GM18517 (cell line): ENCODE measurements at regions not wholly inside any gene's neighbourhood (a gene's known extent, or its start where the extent isn't known, plus 50 kb on each side); places are given as distances from the start of the nearest gene placed in this dataset.
"Not testable (repeated sequence)": the region's sequence is repeated elsewhere in the genome, so short reads cannot be mapped to it uniquely, and the experiment has no call there.

Source experiments
- ATAC-seq: cut with Tn5 transposase; IDR thresholded peaks from one replicate; pipeline ENCODE4 v1.9.1; 2021; ENCODE audit warnings: mild to moderate bottlenecking, moderate library complexity; ENCODE audit not compliant: unreplicated experiment

DNA sequence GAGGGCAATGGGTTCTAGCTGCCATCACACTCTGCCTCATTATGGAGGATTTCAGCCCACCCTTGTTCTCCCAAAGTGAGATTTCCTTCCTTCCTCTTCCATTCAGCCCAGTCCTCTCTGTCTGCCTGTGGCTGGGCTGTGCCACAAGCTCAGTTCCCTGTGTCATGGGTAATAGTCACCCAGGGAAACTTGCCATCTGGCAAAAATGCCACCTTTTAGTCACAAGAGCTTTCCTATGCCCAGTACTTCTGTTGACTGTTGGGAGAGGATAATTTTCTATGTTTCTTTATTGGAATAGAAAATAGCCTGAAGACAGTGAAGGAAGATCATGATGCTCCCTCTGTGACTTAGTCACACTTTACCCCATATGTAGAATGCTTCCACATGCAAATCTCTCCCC is 71.4 kb downstream of the TLR4 start:
- ATAC-seq = no peak

DNA sequence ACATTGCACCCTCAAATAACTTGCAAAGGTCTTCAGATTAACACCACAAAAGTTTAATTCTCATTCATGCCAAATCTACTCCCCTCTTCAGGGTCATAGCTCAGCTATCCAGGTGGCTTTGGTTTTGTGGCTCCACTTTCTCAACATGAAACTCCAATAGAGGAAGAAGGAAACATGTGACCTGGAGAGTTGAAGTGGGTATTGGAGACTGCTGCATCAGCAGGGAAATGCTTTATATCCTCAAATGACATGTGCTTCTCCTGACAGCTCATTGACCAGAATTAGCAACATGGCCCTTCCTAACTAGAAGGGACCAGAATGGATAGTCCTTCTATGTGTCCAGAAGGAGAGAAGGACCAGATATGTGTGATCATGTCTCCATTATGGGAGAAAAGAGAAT is 73.6 kb downstream of the TLR4 start:
- ATAC-seq = peak; percentile 59

DNA sequence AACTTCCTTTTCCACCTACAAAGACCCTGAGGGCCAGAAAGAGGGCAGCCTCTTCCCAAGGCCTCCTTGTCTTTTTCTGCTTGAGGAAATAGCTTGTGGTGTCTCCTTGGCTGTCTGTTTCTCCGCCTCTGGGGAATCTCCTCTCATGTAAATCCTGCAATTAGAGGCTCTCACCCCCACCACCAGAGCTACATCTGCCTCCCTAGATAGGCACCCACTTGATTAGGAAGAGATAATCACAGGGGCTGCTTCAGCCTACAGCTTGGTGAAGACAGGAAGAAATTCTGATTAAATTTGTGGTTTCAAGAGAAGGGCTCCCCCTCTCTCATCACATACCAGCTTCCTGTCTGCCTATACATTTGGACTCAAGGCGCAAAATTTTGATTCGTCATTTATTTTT is 75.6 kb downstream of the TLR4 start:
- no peak for ATAC-seq

DNA sequence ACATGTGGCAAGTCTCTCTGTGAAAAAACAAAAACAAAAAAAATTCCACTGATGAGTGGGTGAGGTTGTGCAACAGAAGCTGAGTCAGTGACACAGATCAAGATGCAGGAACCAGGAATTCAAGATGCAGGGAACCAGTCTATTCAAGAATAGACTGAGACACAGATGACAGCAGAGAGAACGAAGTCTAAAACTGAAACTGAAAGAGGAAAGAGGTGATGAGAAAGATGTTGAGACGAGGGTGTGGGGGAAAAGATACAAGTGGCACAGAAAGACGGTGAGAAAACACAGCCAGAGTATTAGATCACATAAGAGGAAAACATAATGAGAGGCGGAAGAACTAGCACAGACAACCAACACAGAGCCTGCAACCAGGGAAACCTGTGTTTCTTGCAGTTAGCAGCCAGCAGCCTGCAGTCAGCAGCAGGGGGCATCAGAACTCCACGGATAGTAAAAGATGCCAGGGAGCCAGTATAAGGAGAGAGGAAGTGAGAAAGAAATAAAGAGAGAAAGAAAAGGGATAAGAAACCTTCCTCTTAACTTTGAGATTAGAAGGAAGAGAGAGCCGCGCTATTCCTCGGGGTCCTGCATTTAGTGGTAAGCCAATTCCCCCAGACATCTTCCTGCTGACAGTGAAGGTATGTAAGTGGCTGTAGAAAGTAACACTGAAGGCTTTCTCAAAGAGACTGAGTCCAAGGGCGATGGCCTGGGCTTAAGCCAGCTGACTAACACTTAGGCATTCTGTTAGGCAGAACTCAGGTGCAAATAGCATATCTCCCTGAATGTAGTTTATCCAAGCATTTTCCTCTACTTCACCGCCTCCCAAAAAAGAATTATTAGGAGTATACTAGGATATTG is 79.0 kb downstream of the TLR4 start:
- ATAC-seq = peak; percentile 81

DNA sequence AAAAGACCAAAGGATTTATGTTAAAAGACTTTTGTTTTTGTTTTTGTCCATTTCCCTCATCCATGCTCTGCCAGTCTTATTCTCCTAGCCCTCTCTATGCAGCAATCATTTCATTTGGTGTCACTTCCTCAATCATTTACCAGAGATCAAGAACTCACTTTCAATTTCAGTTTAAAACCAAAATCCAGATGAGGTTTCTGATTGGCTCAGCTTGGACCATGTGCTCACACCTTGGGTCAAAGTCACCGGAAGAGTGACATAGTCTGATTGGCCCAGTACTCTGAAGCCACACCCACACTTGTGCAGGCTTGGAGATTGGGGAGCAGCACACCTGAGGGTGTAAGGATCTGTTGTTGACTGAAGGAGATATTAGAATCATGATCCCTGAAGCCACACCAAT is 79.6 kb downstream of the TLR4 start:
- peak; percentile 83 for ATAC-seq

DNA sequence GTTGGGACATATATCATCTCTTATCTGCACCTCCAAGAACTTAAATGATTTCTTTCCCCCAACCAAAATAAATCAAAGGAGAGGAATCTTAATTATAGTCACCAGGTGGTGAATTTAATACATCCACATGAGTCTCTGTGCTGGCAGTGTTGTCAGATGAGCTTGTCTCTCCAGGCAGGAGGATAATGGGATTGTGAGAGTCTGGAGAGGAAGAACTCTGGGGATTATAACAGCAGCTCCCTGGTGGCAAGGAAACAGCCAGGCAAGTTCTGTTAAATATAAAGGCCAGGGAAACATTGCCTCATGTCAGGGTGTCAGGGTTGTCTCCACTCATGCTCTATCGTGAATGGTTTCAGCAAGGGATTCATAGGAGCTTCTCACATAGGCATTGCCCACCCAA is 80.8 kb downstream of the TLR4 start:
- ATAC-seq = no peak

DNA sequence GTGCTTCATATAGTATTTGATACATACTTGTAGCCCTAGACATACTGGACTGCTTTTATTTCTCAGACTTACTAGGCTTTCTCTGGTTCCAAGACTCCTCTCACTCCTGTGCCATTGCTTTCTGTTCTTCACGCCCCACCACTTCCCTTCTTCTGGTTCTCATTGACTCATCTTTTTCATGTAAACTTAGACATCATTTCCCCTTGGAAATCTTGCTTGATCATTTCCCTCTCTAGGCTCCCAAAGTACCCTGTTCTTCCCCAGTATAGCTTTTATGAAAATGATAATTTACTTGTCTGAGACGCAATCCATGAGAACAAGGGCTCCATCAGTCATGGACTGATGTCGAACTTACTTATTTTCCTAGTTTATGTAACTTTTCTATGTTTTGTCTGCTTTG is 83.5 kb downstream of the TLR4 start:
- no peak for ATAC-seq

DNA sequence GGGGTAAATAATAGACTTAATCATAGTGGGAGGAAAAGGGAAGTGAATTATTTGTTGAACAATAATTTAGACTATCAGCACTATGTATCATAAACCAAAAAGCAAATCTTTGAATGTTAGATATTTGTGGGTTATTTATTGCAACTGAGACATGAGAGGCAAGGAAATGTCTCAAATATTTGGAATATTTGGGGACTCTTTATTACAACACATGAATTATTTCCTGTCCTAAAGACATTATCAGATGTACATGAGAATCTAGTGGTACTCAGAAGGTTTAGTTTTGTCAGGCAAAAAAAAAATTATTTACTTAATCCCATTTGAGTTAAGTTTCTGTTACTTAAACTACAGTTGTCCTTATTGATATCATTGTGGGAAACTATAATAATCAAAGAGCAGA is 91.1 kb downstream of the TLR4 start:
- ATAC-seq = no peak

DNA sequence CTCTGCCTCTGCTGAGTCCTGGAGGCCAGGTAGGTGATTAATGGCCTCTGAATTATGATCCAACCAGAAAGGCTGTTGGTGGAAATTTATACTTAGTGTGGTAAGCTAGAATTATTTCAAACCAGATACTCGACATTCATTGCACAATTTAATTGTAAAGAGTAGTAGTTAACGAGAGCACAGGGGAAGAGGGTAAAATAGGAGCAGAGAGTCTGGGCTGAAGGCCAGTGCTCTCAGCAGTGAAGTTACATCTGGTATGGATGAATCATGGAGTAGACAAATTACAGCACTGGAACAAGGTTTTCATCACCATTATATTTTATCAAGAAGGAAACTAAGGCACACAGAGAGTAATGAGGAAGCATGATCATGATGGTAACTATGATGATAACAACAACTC is 92.5 kb downstream of the TLR4 start:
- no peak for ATAC-seq

DNA sequence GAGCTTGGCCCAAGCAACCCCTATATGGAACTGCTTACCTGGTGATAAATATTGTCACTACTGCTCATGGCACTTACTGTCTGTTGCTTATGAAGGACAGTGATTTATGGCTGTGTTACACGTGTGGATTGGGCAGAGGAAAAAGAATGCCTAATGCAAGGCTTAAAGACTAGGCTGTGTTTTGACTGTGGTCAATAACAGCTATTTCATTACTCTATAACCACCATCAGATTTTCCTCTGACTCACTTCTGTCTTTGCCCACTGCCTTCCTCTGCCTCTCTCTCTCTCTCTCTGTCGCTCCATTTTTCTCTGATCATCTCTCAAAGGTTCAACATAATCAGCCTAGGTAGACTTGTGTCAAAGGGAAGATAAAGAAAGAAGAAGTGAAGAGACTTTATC is 96.2 kb downstream of the TLR4 start:
- no peak for ATAC-seq

DNA sequence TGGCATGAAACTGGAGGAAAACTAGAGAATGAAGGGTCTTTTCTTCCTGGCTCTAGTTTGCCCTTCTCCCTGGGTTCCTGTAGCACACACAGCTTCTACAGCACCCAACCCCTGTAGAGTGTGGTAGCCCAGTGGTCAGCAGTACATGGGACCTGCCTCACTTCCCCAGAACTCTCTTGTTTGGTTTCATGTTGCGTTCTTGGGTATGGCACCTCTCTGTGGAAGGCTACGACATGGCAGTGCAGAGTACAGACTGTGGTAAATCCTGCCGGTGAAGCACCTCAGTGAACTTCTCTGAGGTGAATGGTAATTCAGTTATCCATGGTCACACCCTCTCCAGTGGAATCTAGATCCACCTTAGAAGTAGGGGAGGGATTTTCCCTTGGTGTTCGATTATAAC is 105.5 kb downstream of the TLR4 start:
- ATAC-seq = no peak

DNA sequence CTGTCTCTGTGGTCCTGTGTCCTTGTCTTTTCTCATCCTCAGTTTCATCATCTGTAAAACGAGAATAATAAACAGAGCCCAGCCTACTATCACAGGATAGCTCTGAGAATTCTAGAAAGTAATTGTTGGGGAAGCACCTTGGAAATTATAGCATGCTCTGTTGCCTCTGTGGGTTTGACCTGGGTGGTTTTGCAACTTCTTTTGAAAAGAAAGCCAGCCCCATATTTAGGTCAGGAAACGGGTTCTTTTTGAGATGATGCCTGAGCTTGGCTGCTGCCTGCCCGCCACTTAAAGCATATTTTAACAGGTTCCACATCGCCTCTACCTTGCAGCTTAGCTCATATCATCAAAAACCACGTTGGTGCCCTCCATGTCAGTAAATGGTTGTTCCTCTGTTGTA is 111.1 kb downstream of the TLR4 start:
- no peak for ATAC-seq

DNA sequence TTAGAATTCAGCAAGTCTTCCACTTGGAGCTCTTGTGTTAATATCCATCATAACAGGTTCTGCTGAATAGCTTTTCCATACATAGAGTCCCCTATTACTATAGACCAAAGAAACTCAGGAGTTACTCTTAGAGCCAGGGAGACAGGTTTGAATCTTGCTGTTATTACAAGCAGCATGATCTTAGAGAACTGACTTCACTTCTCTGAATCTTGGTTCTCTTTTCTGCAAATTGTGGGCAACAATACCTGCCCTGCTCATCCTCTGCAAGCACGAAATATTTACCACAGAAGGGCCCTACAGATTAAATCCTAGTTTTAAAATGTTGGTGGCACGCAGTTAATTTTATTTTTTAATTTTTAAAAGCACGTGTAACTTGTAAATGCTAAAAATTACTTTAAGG is 111.7 kb downstream of the TLR4 start:
- no peak for ATAC-seq

DNA sequence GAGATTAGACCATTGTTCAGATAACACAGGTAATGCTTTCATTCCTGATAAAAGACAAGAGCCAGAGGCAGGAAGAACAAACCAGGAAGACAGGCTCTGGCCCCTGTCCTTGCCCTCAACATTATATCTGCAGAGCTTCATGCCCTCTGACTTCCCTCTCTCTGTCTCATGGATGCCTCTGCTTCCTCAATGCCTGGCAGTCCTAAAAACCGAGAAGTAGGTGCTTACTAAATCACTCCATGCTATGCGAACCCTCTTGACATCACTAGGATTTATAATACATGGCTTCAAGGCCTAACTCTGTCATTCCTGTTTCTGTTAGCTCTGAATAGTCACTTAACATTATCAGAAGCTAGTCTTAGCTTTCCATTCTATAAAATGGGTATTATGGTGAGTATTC is 117.8 kb downstream of the TLR4 start:
- no peak for ATAC-seq

DNA sequence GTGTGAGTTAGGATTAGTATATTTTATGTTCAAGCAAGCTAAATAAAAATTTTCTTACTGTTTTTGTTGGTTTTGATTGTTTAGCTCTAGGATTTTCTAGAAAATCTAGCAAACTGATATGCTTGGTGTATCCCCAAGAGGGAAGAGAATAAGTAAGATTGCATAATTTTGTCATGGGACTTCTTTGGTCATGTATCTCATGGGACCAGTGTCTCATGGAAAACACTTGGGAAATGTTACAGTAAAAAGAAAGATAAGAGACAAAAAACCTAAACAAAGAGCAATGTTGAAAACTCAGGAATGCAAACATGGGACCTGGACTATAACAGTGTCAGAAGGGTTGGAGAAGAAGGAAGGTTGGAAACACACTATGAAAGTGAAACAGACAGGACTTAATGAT is 119.4 kb downstream of the TLR4 start:
- ATAC-seq = no peak

DNA sequence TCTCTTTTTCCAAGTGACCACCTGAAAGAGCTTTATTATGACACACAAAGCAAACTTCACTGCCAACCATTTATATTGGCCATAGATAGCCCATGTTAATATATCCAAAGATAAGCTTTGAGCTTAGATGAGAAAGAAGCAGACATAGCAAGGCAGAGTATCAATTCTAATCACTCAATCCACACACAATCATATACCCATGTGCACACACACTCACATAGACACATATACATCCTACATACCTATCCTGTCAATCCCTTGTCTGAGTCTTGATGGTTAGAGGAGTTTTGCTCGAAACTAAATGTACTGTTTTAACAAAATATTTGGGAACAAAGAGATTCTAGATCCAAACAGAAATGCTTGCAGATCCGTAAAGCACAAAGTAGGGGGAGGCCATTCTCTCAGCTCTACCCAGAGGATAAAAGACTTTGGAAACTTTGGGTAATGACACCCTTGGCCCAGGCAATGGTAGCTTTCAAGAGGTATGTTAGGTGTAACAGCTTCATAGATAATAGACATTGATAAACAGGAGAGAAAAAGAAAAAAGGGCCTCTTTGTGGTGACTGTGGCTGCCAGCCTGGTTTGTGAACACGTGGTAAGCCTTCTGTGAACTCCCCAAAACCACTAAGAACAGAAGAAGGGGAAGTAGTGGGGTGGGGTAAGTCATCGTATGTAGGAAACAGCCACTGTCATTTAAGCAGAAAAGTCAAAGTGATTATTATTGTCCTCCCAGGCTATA is 121.6 kb downstream of the TLR4 start:
- ATAC-seq = peak; percentile 92

DNA sequence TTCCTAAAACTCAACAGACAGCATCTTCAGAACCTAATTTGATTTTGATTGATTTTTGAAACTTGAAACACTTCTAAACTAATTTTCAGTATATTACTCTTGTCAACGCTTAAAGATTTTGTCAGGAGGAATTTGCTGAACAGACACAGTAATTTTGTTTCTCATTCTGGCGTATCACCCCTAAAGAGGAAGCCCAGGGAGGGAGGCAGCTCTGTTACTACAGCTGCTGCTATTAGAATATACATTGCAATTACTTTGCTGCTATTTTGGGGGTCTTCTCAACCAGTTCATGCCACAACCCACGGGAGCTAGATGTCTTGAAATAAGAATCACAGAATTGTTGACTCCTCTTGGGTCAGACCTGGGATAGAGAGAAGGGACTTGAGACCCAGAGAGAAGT is 122.6 kb downstream of the TLR4 start:
- ATAC-seq = no peak

DNA sequence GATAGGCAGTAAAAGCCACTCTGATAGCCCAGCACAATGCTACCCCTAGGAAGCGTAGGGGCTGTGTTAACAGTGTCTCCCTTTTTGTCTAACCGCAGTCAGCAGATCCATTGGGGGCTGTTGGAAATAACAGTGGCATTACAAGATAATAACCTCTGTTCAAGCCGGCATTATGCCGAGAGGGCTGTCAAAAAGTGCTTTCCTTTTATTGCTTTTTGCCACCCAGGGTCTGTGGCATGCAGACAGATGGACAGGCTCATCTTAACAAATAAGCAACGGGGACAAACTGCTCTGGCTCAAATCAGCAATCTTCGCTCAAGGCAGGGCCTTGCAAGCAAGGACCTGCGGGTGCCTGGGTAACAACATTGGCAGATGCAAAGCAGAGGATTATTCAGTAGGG is 123.3 kb downstream of the TLR4 start:
- no peak for ATAC-seq

DNA sequence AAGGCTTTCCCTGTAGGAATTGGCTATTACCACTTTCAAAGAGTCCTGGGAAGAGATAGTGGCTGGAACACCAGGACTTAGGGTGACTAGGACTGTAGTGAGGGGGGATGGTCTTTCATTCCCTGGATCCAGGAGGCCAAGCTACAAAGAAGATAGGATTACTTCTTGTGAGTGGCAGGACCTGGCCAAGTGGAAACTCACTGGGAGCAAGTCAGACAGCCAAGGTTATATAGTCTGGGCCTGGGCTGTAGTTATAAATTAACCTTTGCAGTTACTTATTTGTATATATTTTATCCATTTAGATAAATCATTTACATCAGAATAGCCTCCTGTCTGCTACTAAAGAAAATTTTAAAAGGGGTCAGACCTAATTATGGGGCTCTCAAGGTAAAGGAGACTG is 124.3 kb downstream of the TLR4 start:
- ATAC-seq = no peak

DNA sequence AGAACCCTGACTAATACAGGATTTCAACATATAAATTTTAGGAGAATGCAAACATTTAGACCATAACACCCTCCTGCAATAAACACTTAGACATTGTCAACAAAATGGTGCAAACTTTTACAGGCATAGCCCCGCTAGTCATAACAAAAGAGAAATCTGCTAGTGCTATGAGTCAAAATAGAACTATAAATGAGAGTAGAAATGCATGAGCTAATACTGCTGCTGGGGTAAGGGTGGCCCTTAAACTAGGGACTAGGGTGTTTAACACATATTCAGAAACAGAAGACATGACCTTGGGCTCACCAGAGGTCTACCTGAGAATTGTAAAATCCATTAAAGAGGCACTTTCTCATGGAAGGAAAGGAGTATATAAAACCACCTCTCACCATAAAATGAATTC is 131.6 kb downstream of the TLR4 start:
- ATAC-seq = peak; percentile 83

DNA sequence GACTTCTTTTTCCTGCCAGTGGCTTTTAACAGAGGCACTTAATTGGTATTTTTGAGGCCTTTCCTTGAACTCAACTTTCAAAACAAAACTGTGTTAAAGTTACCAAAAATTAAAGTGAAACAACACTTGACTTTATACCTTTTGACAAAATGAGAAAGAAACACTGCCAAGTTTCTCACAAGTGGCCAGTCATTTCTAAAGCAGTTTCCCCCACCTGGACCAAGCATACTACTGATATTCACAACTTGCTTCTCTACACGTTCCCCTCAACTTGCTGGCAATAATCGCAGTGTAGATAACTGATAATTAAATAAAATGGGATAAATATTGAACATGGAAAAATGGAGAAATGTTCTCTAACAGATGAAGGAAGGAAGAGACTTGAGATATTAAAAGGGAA is 135.7 kb downstream of the TLR4 start:
- ATAC-seq = no peak

DNA sequence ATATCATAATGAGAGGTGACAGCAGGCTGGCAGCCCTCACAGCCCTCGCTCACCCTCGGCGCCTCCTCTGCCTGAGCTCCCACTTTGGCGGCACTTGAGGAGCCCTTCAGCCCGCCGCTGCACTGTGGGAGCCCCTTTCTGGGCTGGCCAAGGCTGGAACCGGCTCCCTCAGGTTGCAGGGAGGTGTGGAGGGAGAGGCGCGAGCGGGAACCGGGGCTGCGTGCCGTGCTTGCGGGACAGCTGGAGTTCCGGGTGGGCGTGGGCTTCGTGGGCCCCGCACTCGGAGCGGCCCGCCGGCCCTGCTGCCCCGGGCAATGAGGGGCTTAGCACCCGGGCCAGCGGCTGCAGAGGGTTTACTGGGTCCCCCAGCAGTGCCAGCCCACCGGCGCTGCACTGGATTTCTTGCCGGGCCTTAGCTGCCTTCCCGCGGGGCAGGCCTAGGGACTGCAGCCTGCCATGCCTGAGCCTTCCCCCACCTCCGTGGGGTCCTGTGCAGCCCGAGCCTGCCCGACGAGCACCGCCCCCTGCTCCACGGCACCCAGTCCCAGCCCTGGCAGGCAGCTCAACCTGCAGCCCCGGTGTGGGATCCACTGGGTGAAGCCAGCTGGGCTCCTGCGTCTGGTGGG is 147.7 kb downstream of the TLR4 start:
- not testable (repeated sequence) for ATAC-seq
